GM19023 (cell line): ENCODE measurements at regions not wholly inside any gene's neighbourhood (a gene's known extent, or its start where the extent isn't known, plus 50 kb on each side); places are given as distances from the start of the nearest gene placed in this dataset.
"Not testable (repeated sequence)": the region's sequence is repeated elsewhere in the genome, so short reads cannot be mapped to it uniquely, and the experiment has no call there.

ENCODE experiments used
- ATAC-seq: cut with Tn5 transposase; IDR thresholded peaks from one replicate; pipeline ENCODE4 v1.9.1; 2021; ENCODE audit warnings: mild to moderate bottlenecking, moderate library complexity; ENCODE audit not compliant: unreplicated experiment

DNA sequence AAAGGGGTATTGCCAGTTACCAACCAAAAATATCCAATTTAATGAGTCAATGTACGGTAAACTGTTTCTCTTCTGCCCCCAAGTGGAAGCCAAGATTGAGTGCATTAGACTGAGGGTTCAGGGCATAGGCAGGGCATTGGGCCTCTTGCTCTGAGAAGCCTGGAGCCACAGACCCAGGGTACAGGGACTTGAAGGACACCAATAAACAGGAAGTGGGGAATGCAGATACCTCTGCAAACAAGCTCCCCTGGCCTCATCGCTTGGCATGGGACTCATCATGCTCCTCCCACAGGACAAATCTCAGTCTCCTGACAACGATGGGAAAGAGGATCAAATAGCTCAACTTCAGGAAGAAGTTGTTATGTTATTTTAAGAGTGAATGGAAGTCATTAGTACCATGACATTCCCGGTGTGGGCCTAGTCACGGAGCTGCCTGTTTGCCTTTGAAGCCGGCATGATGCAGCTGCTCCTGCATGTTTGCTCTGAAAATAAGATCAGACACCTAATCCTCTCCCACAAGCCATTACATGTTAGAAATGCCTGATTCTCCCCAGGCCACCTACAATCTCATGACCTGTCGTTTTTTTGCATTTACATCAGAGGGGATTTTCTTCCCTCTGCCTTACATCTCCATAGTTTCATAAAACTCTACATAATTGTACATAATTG is 224.2 kb downstream of the RCHY1 start:
- no peak for ATAC-seq

DNA sequence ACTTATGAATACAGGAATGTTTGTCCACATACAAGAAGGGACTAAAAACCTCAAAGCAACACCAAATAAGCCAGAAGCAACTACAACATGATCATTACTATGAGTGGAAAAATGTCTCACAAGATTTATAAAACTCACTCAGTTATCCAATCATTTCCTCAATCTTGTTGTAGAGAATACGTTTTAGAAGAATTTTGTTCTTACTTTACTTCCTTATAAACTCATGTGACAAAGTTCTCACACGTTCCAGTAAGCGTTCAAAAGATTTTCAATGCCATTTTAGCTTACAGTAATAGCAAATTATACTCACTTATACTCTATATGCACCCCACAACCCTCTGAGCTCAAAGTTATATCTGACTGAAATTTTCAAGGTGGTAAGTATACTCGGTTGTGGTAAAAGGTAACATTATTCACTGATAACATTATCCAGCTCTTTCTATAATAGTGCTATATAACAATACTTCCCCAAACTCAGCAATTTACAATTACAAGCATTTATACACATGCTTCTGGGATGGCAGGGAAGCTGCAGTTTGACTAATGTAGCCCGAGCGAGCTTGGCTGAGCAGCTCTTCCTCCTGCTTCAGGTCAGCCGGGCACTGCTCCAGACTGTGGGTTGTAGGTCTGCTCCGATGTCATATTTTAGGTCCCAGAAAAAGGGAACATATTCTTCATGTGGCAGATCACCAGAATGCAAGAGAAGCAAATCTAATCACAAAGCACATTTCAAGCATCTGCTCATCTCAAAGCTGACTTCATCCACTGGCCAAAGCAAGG is 226.3 kb downstream of the RCHY1 start:
- no peak for ATAC-seq

DNA sequence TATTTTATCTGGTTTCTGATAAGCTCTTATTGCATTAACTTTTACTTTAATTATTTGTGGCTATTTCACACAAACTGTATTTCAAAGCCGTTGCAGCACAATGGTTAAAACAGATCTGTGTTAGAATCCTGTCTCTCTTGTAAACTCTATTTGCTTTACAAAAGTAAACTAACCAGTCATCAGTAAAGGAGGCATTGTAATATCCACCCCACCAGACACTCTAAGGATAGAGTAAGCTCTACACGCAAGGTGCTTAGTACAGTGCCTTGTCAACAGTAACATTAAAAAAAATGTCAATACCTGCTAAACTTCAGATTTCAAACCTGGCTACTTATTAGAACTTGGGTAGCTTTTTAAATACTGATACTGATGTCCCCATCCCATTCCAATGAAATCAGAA is 228.4 kb downstream of the RCHY1 start:
- ATAC-seq: no peak

DNA sequence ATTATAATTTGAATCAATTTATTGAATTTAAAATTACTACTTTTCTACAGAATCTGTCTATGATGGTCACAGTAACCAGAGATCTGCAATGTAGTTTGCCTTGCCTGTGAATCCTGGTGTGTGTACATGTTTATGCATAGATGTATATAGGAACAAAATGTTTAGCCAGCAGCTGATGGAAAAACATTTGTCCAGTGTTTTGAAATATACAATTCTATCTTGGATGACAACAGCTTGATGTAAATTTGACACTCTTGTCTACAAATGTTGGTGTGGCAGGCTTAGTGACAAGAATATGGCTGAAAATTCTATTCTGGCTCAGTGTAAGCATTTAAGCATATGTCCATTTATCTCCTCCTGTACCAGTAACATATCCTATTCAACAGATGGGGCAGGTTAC is 229.4 kb downstream of the RCHY1 start:
- no peak for ATAC-seq

DNA sequence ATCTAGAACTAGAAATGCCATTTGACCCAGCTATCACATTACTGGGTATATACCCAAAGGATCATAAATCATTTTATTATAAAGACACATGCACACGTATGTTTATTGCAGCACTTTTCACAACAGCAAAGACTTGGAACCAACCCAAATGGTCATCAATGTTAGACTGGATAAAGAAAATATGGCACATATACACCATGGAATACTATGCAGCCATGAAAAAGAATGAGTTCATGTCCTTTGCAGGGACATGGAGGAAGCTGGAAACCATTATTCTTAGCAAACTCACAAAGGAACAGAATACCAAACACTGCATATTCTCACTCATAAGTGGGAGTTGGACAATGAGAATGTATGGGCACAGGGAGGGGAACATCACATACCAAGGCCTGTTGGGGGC is 233.7 kb downstream of the RCHY1 start:
- not testable (repeated sequence) for ATAC-seq

DNA sequence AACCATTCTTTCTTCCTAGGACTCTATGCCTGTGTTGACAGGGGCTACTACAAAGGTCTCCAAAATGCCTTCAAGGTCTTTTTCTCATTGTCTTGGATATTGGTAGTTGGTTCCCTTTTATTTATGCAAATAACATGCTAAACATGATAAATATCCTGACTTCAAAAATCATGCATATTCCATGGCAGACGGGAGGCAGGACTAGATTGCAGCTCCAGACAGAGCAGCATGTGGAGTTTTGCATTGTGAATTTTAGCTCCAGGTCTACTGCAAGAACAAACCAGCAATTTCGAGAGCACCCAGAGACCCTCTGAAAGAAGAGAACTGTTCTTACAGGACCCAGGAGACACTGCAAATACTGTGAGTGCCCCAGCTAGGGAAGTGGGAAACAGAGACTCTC is 254.9 kb downstream of the RCHY1 start:
- no peak for ATAC-seq

DNA sequence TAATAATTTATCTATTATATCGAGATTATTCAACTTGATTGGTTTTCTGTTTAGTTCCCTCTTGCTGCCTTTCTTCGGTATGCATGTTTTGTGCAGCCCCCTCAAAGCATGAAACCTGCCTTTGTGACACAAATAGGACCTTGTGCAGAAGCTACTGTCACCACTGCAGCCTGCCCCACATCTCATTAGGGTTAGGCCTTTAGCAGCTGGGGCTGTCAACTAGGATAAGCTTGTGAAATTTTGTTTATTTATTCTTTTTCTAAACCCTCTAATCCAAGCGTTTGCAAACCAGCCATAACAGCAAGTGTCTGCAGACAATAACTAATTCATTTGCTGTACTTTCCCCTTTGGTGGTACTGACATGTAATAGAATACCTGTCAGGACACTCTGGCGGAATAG is 258.9 kb downstream of the RCHY1 start:
- no peak for ATAC-seq

DNA sequence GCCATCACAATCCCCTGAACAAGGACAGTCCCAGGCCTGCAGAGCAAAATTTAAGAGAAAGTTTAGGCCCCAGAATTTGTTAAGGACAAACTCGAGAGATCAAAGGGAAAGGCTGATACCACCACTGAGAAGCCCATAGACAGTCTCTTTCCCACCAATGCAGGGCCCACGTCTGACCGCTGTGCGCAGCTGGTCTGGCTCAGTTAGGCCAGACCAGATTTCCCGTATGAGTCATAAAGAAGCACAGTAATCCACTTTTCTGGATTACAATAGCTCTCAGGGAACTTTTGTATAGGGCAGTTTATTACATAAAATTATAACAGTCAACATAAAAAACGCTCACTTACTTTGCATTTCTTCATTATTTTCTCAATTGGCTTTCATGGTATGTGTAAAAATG is 259.5 kb downstream of the RCHY1 start:
- ATAC-seq: no peak

DNA sequence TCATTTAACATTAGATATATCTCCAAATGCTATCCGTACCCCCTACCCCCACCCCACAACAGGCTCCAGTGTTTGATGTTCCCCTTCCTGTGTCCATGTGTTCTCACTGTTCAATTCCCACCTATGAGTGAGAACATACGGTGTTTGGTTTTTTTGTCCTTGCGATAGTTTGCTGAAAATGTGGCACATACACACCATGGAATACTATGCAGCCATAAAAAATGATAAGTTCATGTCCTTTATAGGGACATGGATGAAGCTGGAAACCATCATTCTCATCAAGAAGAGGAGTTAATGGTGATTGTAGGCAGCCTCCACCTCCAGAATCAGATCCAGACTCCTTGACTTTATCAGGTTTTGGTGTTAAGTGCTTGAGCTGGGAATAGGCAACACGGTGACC is 261.1 kb downstream of the RCHY1 start:
- not testable (repeated sequence) for ATAC-seq

DNA sequence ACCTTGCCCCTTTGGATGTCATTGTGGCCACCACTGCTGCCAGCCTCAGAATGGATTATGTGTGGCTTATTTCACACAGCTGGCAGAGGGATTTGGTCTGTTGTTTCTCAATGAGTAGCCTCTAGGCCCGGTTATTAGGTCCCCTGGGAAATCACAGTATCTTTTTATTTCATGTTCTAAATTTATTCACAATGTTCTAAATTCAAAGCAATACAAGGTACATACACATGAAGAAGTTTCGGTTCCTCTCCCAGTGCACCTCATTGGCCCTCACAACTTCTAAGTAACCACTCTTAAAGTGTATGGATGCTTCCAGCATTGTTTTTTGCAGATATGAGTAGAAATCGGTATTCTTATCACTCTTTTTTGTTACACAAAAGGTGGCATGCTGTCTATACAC is 262.7 kb downstream of the RCHY1 start:
- ATAC-seq: peak; percentile 74

DNA sequence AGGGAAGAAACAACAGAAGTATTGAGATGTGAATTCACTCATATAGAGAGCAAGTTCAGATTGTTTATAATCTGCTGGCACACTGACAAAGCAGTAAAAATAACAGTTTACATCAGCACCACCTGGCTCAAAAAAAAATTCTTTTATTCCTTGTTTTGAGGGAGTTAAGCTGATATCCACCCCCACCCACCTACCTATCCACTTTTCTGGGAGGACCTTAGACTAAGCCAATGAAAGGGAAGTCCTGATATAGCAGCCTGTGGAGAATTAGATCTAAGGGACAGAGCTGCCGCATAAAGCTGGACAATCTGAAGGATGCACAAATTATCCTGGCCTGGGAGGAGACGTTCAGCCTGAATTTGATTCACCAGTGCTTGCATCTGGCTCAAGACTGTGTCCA is 264.5 kb downstream of the RCHY1 start:
- no peak for ATAC-seq

DNA sequence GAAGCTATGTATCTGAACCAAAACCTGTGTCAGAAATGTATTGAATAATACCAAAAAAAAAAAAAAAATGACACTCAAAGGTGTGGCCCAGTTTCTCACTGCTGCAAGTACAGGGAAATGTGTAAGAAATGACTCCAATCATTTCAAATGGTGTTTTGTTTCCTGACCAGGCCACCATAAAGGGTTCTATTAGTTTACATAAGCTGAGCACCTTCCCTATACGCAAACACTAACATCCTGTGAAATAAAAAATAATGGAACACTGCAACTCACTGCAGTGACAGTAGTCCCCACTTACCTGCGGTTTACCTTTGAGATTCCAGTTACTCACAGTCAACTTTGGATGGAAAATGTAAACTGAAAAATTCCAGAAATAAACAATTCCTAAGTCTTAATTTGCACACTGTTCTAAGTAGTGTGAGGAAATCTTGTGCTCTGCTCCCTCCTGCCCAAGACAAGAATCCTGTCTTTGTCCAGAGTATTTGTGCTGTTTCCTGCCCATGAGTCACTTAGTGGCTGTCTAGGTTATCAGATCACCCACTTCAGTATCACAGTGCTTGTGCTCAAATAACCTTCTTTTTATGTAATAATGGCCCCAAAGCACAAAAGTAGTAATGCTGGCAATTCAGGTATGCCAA is 265.3 kb downstream of the RCHY1 start:
- no peak for ATAC-seq

DNA sequence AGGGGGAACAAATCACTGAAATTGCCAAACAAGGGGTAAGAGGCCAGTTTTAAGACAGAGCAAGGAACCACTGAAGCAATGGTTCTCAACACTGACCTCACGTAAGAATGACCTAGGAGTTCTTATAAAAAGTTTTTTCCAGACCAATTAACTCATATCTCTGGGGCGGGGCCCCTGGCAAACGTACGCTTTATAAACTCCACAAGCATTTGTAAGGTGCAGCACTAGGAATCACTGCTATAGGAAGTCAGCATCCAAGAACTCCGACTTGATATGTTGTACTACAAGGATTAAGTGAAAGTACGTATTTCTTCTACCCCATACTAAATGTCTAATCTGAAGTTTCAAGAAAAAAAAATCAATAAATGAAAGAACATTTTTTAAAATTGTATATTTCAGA is 269.9 kb downstream of the RCHY1 start:
- no peak for ATAC-seq

DNA sequence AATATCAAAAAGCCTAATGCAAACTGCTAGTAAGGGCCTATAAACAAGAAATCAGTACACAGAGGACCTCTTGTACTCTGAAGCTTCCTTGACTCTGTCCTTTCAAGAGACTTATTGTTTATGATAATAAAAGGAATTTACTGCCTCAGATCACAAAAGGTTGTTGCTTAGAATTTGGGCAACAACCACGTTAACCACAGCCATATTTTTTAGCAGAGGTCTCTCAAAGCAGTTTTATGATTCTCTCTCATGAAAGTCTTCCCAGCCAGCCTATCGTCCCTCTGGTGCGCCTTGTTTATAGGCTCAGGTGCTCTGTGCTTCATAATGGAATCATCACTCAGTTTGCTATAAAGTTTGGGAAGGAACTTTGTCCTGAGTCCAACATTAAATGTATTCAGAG is 270.6 kb downstream of the RCHY1 start:
- no peak for ATAC-seq

DNA sequence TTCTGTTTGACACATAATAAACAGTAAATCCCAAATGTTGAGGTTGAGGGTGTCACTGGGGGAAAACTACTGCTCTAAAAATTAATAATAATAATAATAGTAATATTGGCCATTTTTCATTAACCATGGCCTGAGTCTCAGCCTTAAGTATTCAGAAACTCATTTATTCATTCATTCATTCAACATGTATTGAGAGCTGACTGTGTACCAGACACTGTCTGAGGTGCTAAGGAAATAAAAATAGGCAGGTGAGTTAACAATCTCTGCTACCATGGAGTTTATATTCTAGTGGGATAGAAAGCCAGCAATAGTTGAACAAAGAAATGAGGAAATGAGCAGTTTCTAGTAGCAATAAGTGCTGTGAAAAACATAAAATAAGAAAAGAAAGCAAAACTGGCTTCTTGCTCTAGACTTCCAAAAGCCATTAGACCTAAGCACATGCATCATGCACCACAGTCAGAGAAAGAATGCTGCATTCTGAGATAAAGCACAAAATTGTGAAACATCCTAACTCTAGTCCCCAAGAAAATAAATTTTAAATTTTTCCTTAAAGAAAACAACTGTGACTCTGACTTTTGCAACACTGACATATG is 278.7 kb downstream of the RCHY1 start:
- peak; percentile 97 for ATAC-seq

DNA sequence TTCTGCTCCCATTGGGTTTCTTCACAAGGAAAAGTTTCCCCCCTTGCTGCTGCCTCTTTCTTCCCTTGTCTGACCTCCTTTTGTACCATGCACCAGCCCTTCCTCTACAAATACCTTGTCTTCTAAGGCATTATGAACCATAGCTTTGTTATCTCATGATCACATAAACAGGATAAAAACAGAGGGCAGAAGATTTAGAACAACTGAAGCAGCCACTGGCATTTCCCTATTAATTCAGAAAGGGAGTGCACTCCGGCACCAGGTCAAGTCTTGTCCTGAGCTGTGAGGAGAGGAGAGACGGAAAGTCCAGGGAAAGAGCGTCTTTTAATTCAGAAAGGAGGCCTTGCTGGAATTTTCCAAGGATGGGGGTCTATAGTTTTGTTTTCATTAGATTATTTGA is 281.7 kb downstream of the RCHY1 start:
- ATAC-seq: no peak

DNA sequence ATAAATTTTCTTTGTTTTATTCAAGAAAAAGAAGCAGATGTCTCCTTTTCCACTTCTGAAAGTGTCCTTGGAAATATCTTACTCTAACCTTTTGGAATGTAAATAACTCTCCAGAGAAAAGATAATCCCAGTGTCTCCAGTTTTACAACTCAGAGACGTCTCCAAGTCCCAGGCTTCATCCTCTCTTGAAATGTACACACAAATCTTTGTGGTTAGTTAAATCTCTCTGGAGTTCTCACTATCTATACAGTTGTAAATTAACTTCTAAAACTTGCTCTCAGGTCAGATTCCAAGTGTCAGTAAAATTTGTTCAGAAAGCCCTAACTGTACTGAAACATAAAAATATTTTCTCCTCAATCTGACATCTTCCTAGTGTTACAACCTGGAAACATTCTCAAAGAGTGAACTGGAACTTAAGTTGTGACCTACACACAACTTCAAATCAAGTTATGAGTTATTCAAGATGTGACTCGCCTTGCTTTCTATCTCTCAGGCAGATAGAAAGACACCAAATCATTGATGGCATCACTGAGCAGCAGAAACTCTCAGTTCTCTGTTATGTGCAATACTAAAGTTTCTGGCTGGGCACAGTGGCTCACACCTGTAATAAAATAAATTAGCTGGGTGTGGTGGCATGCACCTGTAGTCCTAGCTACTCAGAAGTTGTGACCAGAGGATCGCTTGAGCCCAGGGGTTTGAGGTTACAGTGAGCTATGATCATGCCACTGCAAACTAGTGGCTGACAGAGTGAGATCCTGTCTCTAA is 284.2 kb downstream of the RCHY1 start:
- ATAC-seq: peak; percentile 60

DNA sequence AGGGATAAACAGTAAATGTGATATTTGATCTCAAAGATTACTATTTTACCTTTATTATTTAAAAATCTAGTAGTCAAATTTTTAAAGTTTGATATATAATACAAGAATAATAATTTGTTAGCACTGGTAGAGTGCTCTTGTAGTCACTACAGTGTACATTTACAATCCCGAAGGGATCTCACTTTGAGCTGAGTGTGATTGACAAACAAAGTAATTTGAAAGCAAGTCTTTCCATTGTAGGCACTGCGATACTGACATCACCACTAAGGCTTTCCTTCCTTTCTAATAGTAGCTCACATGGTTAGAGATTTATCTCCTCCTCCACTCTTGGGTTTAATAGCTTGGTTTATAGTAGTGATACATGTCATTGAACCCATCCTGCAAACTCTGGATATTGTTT is 280.6 kb downstream of the PARM1 start:
- ATAC-seq: no peak

DNA sequence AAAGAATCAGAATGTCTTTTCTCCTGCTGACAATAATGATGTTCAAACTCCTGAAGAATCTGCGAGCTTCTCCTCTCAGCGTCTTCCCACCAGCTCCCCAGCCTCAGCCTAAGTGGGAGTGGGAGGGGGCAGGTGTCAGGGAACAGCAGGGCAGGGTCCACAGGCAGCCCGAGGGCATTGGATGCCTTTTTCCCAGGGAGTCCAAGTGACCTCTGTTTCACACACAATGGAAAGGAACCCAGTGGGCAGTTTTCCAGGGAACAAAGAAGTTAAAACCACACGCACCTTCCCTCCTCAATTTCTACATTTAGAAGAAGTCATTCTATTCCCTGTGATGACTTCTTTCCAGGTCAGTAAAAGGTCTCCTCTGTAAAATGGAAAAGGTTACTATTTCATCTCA is 278.5 kb downstream of the PARM1 start:
- ATAC-seq: no peak

DNA sequence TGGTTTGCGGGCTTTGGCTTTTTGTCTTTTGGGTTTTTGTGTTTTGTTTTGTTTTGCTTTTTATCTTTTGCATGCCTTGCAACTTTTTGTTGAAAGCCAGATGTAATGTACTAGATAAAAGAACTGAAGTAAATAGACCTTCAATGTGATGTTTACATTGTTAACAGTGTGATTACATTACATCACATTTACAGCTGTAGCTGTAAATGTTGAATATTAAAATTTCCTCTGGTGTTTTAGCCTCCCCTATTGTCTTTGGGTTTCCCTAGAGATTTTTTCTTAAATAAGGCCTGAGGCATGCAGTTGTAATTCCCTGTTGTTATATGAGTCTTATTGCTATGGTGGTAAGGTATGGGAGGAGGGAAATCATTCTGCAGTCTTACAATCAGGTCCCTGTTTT is 275.0 kb downstream of the PARM1 start:
- ATAC-seq: no peak

DNA sequence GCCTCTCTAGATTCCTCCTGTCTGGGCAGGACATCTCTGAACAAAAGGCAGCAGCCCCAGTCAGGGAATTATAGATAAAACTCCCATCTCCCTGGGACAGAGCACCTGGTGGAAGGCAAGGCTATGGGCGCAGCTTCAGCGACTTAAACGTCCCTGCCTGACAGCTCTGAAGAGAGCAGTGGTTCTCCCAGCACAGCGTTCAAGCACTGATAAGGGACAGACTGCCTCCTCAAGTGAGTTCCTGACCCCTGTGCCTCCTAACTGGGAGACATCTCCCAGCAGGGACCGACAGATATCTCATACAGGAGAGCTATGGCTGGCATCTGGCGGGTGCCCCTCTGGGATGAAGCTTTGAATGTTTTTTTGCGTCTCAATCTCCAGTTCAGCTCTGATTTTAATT is 262.2 kb downstream of the PARM1 start:
- ATAC-seq: no peak
